WTC11 (cell line): ENCODE measurements at regions not wholly inside any gene's neighbourhood (a gene's known extent, or its start where the extent isn't known, plus 50 kb on each side); places are given as distances from the start of the nearest gene placed in this dataset.

Experiments used
- ATAC-seq: fragments of 200-7000 bp; cut with Tn5 transposase; 2 replicates; pipeline ENCODE4 v1.10.0; 2021; ENCODE audit warnings: mild to moderate bottlenecking, moderate library complexity
- CTCF ChIA-PET: fragments of 300-600 bp; sonication (Branson Sonifier 250); formaldehyde crosslinking; loops from one replicate; lab custom pipeline; 2021; ENCODE audit warnings: antibody characterized with exemption; lab: Charles Lee
- POLR2A ChIA-PET: fragments of 350-600 bp; sonication (Branson Sonifier 250); formaldehyde crosslinking; loops from one replicate; lab custom pipeline; 2021; ENCODE audit warnings: antibody characterized with exemption; lab: Charles Lee
- DNase-seq: peaks from one replicate; pipeline ENCODE4 v3.0.0; 2021; ENCODE audit warnings: low spot score
- H3K27ac Mint-ChIP-seq: 2 replicates; pipeline ENCODE4 v1.8.0; 2021; ENCODE audit warnings: mixed read lengths
- H3K27me3 Mint-ChIP-seq: 2 replicates; pipeline ENCODE4 v1.8.0; 2021; ENCODE audit warnings: low read depth, mild to moderate bottlenecking, moderate library complexity, mixed read lengths
- H3K36me3 Mint-ChIP-seq: 2 replicates; pipeline ENCODE4 v1.8.0; 2021; ENCODE audit warnings: mixed read lengths
- H3K4me1 Mint-ChIP-seq: 2 replicates; pipeline ENCODE4 v1.8.0; 2022; ENCODE audit warnings: mixed read lengths
- H3K4me3 Mint-ChIP-seq: 2 replicates; pipeline ENCODE4 v1.8.0; 2021; ENCODE audit warnings: mild to moderate bottlenecking, moderate library complexity, mixed read lengths
- H3K9me3 Mint-ChIP-seq: 2 replicates; pipeline ENCODE4 v1.8.0; 2021; ENCODE audit warnings: mixed read lengths
- AFF4 ChIP-seq: sonication (generic); formaldehyde crosslinking; IDR thresholded peaks from 2 replicates; pipeline ENCODE4 v1.8.1; 2023; ENCODE audit warnings: mild to moderate bottlenecking, missing genetic modification reagents, borderline replicate concordance
- AR ChIP-seq: fragments of 250-450 bp; sonication (Bioruptor Pico); IDR thresholded peaks from 2 replicates; pipeline ENCODE4 v1.9.0; 2021; ENCODE audit warnings: mild to moderate bottlenecking
- ATF6 ChIP-seq: sonication (generic); formaldehyde crosslinking; IDR thresholded peaks from 2 replicates; pipeline ENCODE4 v1.8.1; 2023; ENCODE audit warnings: mild to moderate bottlenecking, missing genetic modification reagents
- CDX4 ChIP-seq: fragments of 250-450 bp; sonication (Bioruptor Pico); IDR thresholded peaks from 2 replicates; pipeline ENCODE4 v1.9.0; 2021; ENCODE audit warnings: moderate library complexity, mild to moderate bottlenecking, inconsistent platforms, borderline replicate concordance
- CREB1 ChIP-seq: sonication (generic); formaldehyde crosslinking; IDR thresholded peaks from 2 replicates; pipeline ENCODE4 v1.8.0; 2023; ENCODE audit warnings: mild to moderate bottlenecking, missing genetic modification reagents
- E2F1 ChIP-seq: sonication (generic); formaldehyde crosslinking; IDR thresholded peaks from 2 replicates; pipeline ENCODE4 v1.8.0; 2022; ENCODE audit warnings: mild to moderate bottlenecking, missing genetic modification reagents
- EMX1 ChIP-seq: fragments of 250-450 bp; sonication (Bioruptor Pico); IDR thresholded peaks from 2 replicates; pipeline ENCODE4 v1.8.0; 2021; ENCODE audit warnings: mild to moderate bottlenecking
- FOXJ3 ChIP-seq: sonication (generic); formaldehyde crosslinking; IDR thresholded peaks from 2 replicates; pipeline ENCODE4 v1.9.0; 2021; ENCODE audit warnings: missing genetic modification reagents, mild to moderate bottlenecking, borderline replicate concordance
- GRHL2 ChIP-seq: fragments of 250-450 bp; sonication (Bioruptor Pico); IDR thresholded peaks from 2 replicates; pipeline ENCODE4 v1.8.0; 2022; ENCODE audit warnings: mild to moderate bottlenecking, moderate library complexity; ENCODE audit not compliant: insufficient replicate concordance, severe bottlenecking
- JAZF1 ChIP-seq: fragments of 250-450 bp; sonication (Bioruptor Pico); IDR thresholded peaks from 2 replicates; pipeline ENCODE4 v1.9.0; 2021; ENCODE audit warnings: moderate library complexity, mild to moderate bottlenecking, inconsistent platforms
- JUN ChIP-seq: sonication (generic); formaldehyde crosslinking; IDR thresholded peaks from 2 replicates; pipeline ENCODE4 v1.8.0; 2023; ENCODE audit warnings: mild to moderate bottlenecking, missing genetic modification reagents
- NFE2L1 ChIP-seq: sonication (generic); formaldehyde crosslinking; IDR thresholded peaks from 2 replicates; pipeline ENCODE4 v1.8.1; 2023; ENCODE audit warnings: missing genetic modification reagents
- NFYB ChIP-seq: sonication (generic); formaldehyde crosslinking; conservative IDR thresholded peaks from 2 replicates; pipeline ENCODE4 v1.8.0; 2022; ENCODE audit warnings: low read depth, missing genetic modification reagents
- RORB ChIP-seq: fragments of 250-450 bp; sonication (Bioruptor Pico); IDR thresholded peaks from 2 replicates; pipeline ENCODE4 v1.9.0; 2021; ENCODE audit warnings: mild to moderate bottlenecking
- ZBTB43 ChIP-seq: sonication (generic); formaldehyde crosslinking; IDR thresholded peaks from 2 replicates; pipeline ENCODE4 v1.8.1; 2023; ENCODE audit warnings: mild to moderate bottlenecking, missing genetic modification reagents
- ZNF138 ChIP-seq: sonication (generic); formaldehyde crosslinking; conservative IDR thresholded peaks from 2 replicates; pipeline ENCODE4 v1.8.1; 2022; ENCODE audit warnings: mild to moderate bottlenecking, moderate library complexity, missing genetic modification reagents
- ZNF219 ChIP-seq: sonication (generic); formaldehyde crosslinking; IDR thresholded peaks from 2 replicates; pipeline ENCODE4 v1.8.0; 2023; ENCODE audit warnings: missing genetic modification reagents, mild to moderate bottlenecking, borderline replicate concordance
- ZNF423 ChIP-seq: fragments of 250-450 bp; sonication (Bioruptor Pico); IDR thresholded peaks from 2 replicates; pipeline ENCODE4 v2.1.2; 2022; ENCODE audit warnings: mild to moderate bottlenecking, moderate library complexity

GRCh38 chr21:14870853-14871149 is 194.0 kb downstream of the NRIP1 start:
- ChIA-PET POLR2A (no interaction called here), CTCF (no interaction called here)
- no peak overlapping the region for H3K4me3 Mint-ChIP-seq
- no peaks in the 10 kb centered on the region for H3K9me3 Mint-ChIP-seq
- H3K27ac Mint-ChIP-seq, result no peak overlapping the region
- H3K4me1 Mint-ChIP-seq, result peaks cover 15% of the 10 kb centered on the region
- TF ChIP-seq JAZF1 (CRISPR knock-in tag) (no peak), EMX1 (CRISPR knock-in tag) (no peak), NFYB (CRISPR knock-in tag) (no peak), AFF4 (CRISPR knock-in tag) (no peak), E2F1 (CRISPR knock-in tag) (no peak), ZNF423 (CRISPR knock-in tag) (no peak), ZNF138 (CRISPR knock-in tag) (no peak), AR (CRISPR knock-in tag) (no peak), CDX4 (CRISPR knock-in tag) (no peak), CREB1 (CRISPR knock-in tag) (no peak), ZNF219 (CRISPR knock-in tag) (no peak), NFE2L1 (CRISPR knock-in tag) (no peak)
- H3K36me3 Mint-ChIP-seq, result no peaks in the 10 kb centered on the region
- ATAC-seq (no peak), DNase-seq (no peak)
- no peaks in the 10 kb centered on the region for H3K27me3 Mint-ChIP-seq

GRCh38 chr21:14869984-14870852 is 194.6 kb downstream of the NRIP1 start:
- ChIA-PET POLR2A (no interaction called here), CTCF (no interaction called here)
- TF ChIP-seq E2F1 (CRISPR knock-in tag), result no peak
- no peak for TF ChIP-seq GRHL2 (CRISPR knock-in tag)
- no peak for TF ChIP-seq RORB (CRISPR knock-in tag)
- no peak for TF ChIP-seq FOXJ3
- TF ChIP-seq JUN, result no peak
- no peak for TF ChIP-seq ZBTB43 (CRISPR knock-in tag)
- no peak for TF ChIP-seq ATF6
- ATAC-seq (no peak), DNase-seq (no peak)
- no peaks in the 10 kb centered on the region for H3K36me3 Mint-ChIP-seq
- no peak overlapping the region for H3K27ac Mint-ChIP-seq
- H3K4me1 Mint-ChIP-seq, result peaks cover 15% of the 10 kb centered on the region
- no peaks in the 10 kb centered on the region for H3K9me3 Mint-ChIP-seq
- H3K27me3 Mint-ChIP-seq, result no peaks in the 10 kb centered on the region
- H3K4me3 Mint-ChIP-seq, result no peak overlapping the region
